Astrocyte of the spinal cord (primary cell): ENCODE measurements at regions not wholly inside any gene's neighbourhood (a gene's known extent, or its start where the extent isn't known, plus 50 kb on each side); places are given as distances from the start of the nearest gene placed in this dataset.

Experiments
- DNase-seq: peaks from one replicate; pipeline ENCODE4 v3.0.0; 2011; ENCODE audit warnings: low read depth, low spot score
- H3K4me3 ChIP-seq: 2 replicates; pipeline ENCODE4 v1.5.1; 2011; ENCODE audit warnings: low read depth, mild to moderate bottlenecking, low read length, moderate library complexity
- in situ Hi-C: cut with HindIII; loops from 2 replicates; pipeline ENCODE4 v1.10.0; 2017; ENCODE audit warnings: low sequenced_read_pairs
- TF ChIP-seq, protein P1 (sequence below): IDR thresholded peaks from 2 replicates; pipeline ENCODE4 v1.5.1; 2012; ENCODE audit warnings: low read depth, mild to moderate bottlenecking, low read length, inconsistent platforms

DNA sequence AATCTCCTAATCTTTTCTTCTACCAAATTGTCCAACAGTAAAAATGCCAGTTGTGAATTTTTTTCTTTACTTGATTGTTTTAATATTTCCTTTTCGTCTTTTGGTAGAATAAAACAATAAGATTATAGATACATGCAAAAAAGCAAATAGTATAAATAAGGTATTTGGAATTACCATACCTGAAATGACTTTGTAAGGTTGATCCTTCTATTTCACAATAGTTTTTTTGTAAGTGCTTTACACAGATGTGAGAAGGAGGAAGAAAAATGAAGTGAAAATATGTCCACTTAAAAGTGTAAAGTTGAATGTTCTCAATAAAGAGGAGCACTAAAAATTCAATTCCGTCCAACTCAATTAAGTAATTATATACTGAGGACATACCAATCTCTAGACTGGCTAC is 457.6 kb downstream of the UTRN start:
- TF ChIP-seq, protein P1, sequence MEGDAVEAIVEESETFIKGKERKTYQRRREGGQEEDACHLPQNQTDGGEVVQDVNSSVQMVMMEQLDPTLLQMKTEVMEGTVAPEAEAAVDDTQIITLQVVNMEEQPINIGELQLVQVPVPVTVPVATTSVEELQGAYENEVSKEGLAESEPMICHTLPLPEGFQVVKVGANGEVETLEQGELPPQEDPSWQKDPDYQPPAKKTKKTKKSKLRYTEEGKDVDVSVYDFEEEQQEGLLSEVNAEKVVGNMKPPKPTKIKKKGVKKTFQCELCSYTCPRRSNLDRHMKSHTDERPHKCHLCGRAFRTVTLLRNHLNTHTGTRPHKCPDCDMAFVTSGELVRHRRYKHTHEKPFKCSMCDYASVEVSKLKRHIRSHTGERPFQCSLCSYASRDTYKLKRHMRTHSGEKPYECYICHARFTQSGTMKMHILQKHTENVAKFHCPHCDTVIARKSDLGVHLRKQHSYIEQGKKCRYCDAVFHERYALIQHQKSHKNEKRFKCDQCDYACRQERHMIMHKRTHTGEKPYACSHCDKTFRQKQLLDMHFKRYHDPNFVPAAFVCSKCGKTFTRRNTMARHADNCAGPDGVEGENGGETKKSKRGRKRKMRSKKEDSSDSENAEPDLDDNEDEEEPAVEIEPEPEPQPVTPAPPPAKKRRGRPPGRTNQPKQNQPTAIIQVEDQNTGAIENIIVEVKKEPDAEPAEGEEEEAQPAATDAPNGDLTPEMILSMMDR = no peak
- no peak overlapping the region for H3K4me3 ChIP-seq
- no peak for DNase-seq
- in situ Hi-C loops = no loop called here

- no peak overlapping the region for H3K4me3 ChIP-seq
- TF ChIP-seq, protein P1 = no peak
- DNase-seq = no peak
- in situ Hi-C loops = no loop called here
Measured at GRCh38 chr6:144744720-144745119, 459.6 kb downstream of the UTRN start.

DNA sequence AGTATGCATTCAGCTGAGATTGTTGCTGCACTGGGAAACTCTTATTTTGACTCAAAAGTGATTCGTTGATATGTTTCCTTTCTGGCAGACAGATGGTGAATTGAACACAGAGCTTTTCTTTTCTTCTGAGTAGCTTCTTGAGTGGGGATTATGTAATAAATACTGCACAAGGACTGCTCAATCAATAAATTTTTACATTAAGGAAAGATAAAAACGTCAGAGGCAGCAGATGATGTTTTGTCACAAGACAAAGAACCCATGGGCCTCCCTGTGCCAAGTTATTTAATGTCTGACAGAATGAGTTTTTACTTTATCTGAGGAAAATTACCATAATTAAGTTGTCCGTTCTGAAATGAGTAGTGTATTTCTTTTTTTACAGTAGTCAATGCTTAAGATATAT is 460.3 kb downstream of the UTRN start:
- no peak for DNase-seq
- TF ChIP-seq, protein P1 = no peak
- in situ Hi-C loops = no loop called here
- no peak overlapping the region for H3K4me3 ChIP-seq

DNA sequence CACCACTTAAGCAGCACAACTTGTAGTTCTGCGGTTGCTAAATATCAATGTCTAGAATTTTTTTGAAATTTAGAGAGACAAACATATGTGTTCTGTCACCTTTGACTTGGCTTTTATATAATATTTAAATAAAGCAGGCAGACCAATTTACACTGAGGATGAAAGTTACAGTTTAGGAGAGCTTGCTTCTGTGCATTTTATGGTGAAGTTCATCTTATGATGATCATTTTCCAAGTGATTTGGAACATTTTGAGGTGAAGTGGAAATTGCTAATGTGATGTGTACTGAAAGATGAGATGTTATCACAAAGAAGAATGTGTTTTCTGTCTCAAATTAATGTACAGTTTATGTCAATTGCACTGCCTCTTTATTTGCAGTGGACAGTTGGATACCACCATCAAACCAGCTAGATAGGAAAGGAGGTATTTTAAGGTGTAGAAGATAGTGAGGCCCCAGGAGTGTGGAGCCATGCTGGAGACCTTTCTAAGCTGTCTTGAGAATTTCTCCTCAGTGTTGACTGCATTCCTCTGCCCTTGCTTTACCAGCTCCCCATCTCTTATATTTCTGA is 461.9 kb downstream of the UTRN start:
- H3K4me3 ChIP-seq = no peak overlapping the region
- in situ Hi-C loops = no loop called here
- DNase-seq = no peak
- TF ChIP-seq, protein P1 = no peak

- DNase-seq = no peak
- in situ Hi-C loops = no loop called here
- TF ChIP-seq, protein P1 = no peak
- no peak overlapping the region for H3K4me3 ChIP-seq
Measured at GRCh38 chr6:144749263-144749662, 464.1 kb downstream of the UTRN start.

- no peak overlapping the region for H3K4me3 ChIP-seq
- DNase-seq = no peak
- TF ChIP-seq, protein P1 = no peak
- in situ Hi-C loops = no loop called here
Measured at GRCh38 chr6:144753023-144753705, 468.0 kb downstream of the UTRN start.
